BJ (cell line): ENCODE measurements at regions not wholly inside any gene's neighbourhood (a gene's known extent, or its start where the extent isn't known, plus 50 kb on each side); places are given as distances from the start of the nearest gene placed in this dataset.

ENCODE experiments used
- CTCF ChIA-PET: fragments of 350-600 bp; formaldehyde crosslinking; extraction: SDS; loops from one replicate; lab custom pipeline; 2021; ENCODE audit warnings: antibody characterized with exemption, inconsistent platforms; lab: Yijun Ruan, JAX
- POLR2A ChIA-PET: fragments of 300-600 bp; sonication (Branson Sonifier 250); formaldehyde crosslinking; extraction: SDS; loops from one replicate; lab custom pipeline; 2021; ENCODE audit warnings: antibody characterized with exemption; lab: Charles Lee
- DNase-seq: peaks from one replicate; pipeline ENCODE4 v3.0.0-alpha.2; 2011; ENCODE audit warnings: low read depth
- H3K27me3 ChIP-seq: 2 replicates; pipeline ENCODE4 v1.6.0; 2011; ENCODE audit warnings: low read length; ENCODE audit not compliant: control insufficient read depth, insufficient read depth
- H3K36me3 ChIP-seq: 2 replicates; pipeline ENCODE4 v1.5.1; 2011; ENCODE audit warnings: low read length; ENCODE audit not compliant: control insufficient read depth, insufficient read depth
- H3K4me3 ChIP-seq: 2 replicates; pipeline ENCODE4 v1.5.1; 2011; ENCODE audit warnings: low read depth, mild to moderate bottlenecking, control low read depth, low read length
- TF ChIP-seq, protein P1 (sequence below): IDR thresholded peaks from 2 replicates; pipeline ENCODE4 v1.5.1; 2011; ENCODE audit warnings: low read depth, mild to moderate bottlenecking, control low read depth, inconsistent platforms, low read length, moderate library complexity; ENCODE audit not compliant: insufficient read depth

DNA sequence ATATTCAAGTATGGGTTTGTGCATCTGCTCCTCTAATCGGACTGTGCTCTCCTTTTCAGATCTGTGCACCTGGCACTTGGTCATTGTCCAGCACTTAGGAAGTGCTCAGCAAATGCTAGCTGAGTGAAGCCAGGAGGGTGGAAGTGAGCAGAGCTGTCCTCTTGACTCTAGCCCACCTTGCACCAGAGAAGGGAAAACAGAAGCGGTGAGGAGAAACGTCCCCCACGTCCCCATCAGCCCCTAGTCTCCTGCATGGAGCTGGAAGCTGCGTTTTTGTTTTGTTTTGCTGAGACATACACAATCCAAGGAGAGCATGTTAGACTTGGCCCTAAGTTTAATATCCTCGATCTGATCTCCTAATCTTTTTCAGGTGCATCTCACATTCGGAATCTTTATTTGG is 73.6 kb downstream of the EN1 start:
- TF ChIP-seq, protein P1, sequence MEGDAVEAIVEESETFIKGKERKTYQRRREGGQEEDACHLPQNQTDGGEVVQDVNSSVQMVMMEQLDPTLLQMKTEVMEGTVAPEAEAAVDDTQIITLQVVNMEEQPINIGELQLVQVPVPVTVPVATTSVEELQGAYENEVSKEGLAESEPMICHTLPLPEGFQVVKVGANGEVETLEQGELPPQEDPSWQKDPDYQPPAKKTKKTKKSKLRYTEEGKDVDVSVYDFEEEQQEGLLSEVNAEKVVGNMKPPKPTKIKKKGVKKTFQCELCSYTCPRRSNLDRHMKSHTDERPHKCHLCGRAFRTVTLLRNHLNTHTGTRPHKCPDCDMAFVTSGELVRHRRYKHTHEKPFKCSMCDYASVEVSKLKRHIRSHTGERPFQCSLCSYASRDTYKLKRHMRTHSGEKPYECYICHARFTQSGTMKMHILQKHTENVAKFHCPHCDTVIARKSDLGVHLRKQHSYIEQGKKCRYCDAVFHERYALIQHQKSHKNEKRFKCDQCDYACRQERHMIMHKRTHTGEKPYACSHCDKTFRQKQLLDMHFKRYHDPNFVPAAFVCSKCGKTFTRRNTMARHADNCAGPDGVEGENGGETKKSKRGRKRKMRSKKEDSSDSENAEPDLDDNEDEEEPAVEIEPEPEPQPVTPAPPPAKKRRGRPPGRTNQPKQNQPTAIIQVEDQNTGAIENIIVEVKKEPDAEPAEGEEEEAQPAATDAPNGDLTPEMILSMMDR, result no peak
- POLR2A ChIA-PET, result no interaction called here
- Histone ChIP-seq H3K4me3 (no peak overlapping the region), H3K36me3 (no peaks in the 10 kb centered on the region), H3K27me3 (peaks cover 12% of the 10 kb centered on the region)
- CTCF ChIA-PET, result interaction anchor here (0.8 kb wide), 1 partner anchor 11 kb away, joined by 4 read pairs; no protein-coding TSS in a partner anchor
- DNase-seq, result no peak

DNA sequence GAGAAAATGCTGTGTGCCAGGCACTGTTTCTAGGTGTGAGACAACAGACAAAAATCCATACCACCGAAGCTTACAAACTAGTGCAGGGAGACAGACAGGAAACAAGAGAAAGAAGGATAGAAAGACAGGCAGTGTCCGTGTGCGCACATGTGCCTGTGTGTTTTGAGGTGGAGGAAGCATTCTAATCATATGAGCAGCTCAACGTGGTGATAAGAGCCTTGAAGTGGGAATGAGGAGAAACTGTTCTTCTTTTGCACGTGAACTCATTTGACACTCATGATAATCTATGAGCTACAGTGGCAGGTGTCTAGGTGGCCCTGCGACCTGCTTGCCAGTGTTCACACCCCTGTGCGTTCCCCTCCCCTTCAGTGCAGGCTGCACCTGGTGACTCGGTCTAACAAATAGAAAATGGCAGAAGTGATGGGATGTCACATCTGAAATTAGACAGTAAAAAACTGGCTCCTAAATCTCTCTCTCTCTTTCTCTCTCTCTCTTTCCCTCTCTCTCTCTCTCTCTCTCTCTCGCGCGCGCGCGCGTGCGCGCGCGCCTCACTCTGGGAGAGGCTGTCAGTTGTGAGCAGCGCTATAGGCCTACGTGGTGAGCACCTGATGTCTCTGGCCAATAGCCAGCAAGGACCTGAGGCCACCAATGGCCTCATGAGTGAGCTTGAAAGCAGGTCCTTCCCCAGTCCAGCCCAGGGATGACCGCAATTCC is 74.8 kb downstream of the EN1 start:
- CTCF ChIA-PET, result no interaction called here
- peaks cover 12% of the 10 kb centered on the region for H3K27me3 ChIP-seq
- DNase-seq, result no peak
- no peaks in the 10 kb centered on the region for H3K36me3 ChIP-seq
- TF ChIP-seq, protein P1, result no peak
- POLR2A ChIA-PET, result no interaction called here
- no peak overlapping the region for H3K4me3 ChIP-seq

GRCh38 chr2:118769707-118770400 is 77.6 kb downstream of the EN1 start:
- peaks cover 16% of the 10 kb centered on the region for H3K27me3 ChIP-seq
- DNase-seq, result no peak
- ChIA-PET POLR2A (no interaction called here), CTCF (no interaction called here)
- no peaks in the 10 kb centered on the region for H3K36me3 ChIP-seq
- H3K4me3 ChIP-seq, result no peak overlapping the region
- TF ChIP-seq, protein P1, result no peak

GRCh38 chr2:118766871-118767270 is 80.6 kb downstream of the EN1 start:
- CTCF ChIA-PET, result interaction anchor here (1.7 kb wide), 1 partner anchor 12 kb away, joined by 5 read pairs; no protein-coding TSS in a partner anchor
- DNase-seq, result no peak
- Histone ChIP-seq H3K27me3 (peaks cover 16% of the 10 kb centered on the region), H3K36me3 (no peaks in the 10 kb centered on the region), H3K4me3 (no peak overlapping the region)
- TF ChIP-seq, protein P1, result no peak
- POLR2A ChIA-PET, result interaction anchor here (0.6 kb wide), 1 partner anchor 140 kb away, joined by 5 read pairs; no protein-coding TSS in a partner anchor

- Histone ChIP-seq H3K36me3 (no peaks in the 10 kb centered on the region), H3K27me3 (peaks cover 14% of the 10 kb centered on the region), H3K4me3 (no peak overlapping the region)
- POLR2A ChIA-PET, result no interaction called here
- CTCF ChIA-PET, result no interaction called here
- DNase-seq, result no peak
- TF ChIP-seq, protein P1, result no peak
These were observed 82.6 kb downstream of the EN1 start for GRCh38 chr2:118764855-118765254.
